OCI-LY7 (cell line): ENCODE measurements at regions not wholly inside any gene's neighbourhood (a gene's known extent, or its start where the extent isn't known, plus 50 kb on each side); places are given as distances from the start of the nearest gene placed in this dataset.

Experiments
- BruUV-seq: library from RNA; stranded (reverse); fragments of 400-500 nt; replicated peaks from 2 replicates; lab custom pipeline; 2021; lab: Mats Ljungman, UMichigan
- CTCF ChIA-PET: fragments of 300-600 bp; sonication (Branson Sonifier 250); formaldehyde crosslinking; loops from one replicate; lab custom pipeline; 2022; ENCODE audit warnings: antibody characterized with exemption; ENCODE audit not compliant: unreplicated experiment; lab: Charles Lee
- POLR2A ChIA-PET: fragments of 300-600 bp; sonication (Branson Sonifier 250); formaldehyde crosslinking; loops from one replicate; lab custom pipeline; 2022; ENCODE audit warnings: antibody characterized with exemption; lab: Charles Lee
- DNase-seq: peaks from one replicate; pipeline ENCODE4 v3.0.0-alpha.2; 2015; ENCODE audit warnings: low spot score
- H2AFZ ChIP-seq: fragments of 200-600 bp; sonication (generic), shearing (Covaris generic); 2 replicates; pipeline ENCODE4 v1.6.1; 2014; ENCODE audit warnings: mild to moderate bottlenecking, antibody characterized with exemption, low read length, moderate library complexity
- H3K27ac ChIP-seq: fragments of 200-600 bp; sonication (generic); 2 replicates; pipeline ENCODE4 v1.5.1; 2014; ENCODE audit warnings: mixed run types, low read depth, mild to moderate bottlenecking, moderate library complexity, low read length, inconsistent platforms; ENCODE audit not compliant: poor library complexity, severe bottlenecking
- H3K36me3 ChIP-seq: fragments of 200-600 bp; sonication (generic); 2 replicates; pipeline ENCODE4 v1.6.1; 2014; ENCODE audit warnings: mild to moderate bottlenecking, antibody characterized with exemption, low read length, moderate library complexity, mixed read lengths; ENCODE audit not compliant: insufficient read depth
- H3K4me1 ChIP-seq: fragments of 200-600 bp; sonication (generic); 2 replicates; pipeline ENCODE4 v1.5.1; 2014; ENCODE audit warnings: mild to moderate bottlenecking, low read length; ENCODE audit not compliant: insufficient read depth, poor library complexity, severe bottlenecking
- H3K4me2 ChIP-seq: fragments of 200-600 bp; sonication (generic); 2 replicates; pipeline ENCODE4 v1.6.1; 2014; ENCODE audit warnings: mild to moderate bottlenecking, low read length
- H3K4me3 ChIP-seq: fragments of 200-600 bp; sonication (generic); 2 replicates; pipeline ENCODE4 v1.5.1; 2014; ENCODE audit warnings: mild to moderate bottlenecking, low read depth, low read length; ENCODE audit not compliant: poor library complexity, severe bottlenecking
- H3K79me2 ChIP-seq: fragments of 200-600 bp; sonication (generic); 2 replicates; pipeline ENCODE4 v1.6.1; 2016; ENCODE audit warnings: low read depth, mild to moderate bottlenecking, low read length, moderate library complexity, mixed read lengths; ENCODE audit not compliant: insufficient read depth
- H3K9me2 ChIP-seq: fragments of 200-600 bp; sonication (generic); 2 replicates; pipeline ENCODE4 v1.6.1; 2016; ENCODE audit warnings: mild to moderate bottlenecking, low read length, mixed read lengths; ENCODE audit not compliant: insufficient read depth
- H3K9me3 ChIP-seq: fragments of 200-600 bp; sonication (generic); 2 replicates; pipeline ENCODE4 v1.6.1; 2014; ENCODE audit warnings: mild to moderate bottlenecking, mixed run types, low read length, mixed read lengths
- H4K20me1 ChIP-seq: fragments of 200-600 bp; sonication (generic); 2 replicates; pipeline ENCODE4 v1.6.1; 2014; ENCODE audit warnings: mild to moderate bottlenecking, antibody characterized with exemption, low read length, moderate library complexity, mixed read lengths; ENCODE audit not compliant: insufficient read depth
- CTCF ChIP-seq: fragments of 200-600 bp; sonication (generic); conservative IDR thresholded peaks from 2 replicates; pipeline ENCODE4 v1.5.1; 2014; ENCODE audit warnings: mild to moderate bottlenecking, antibody characterized with exemption, low read length, moderate library complexity, mixed read lengths
- EZH2phosphoT487 ChIP-seq: fragments of 200-600 bp; sonication (generic); IDR thresholded peaks from 2 replicates; pipeline ENCODE4 v1.6.1; 2018; ENCODE audit warnings: low read depth, borderline replicate concordance, mild to moderate bottlenecking, mixed run types, antibody characterized with exemption, low read length, moderate library complexity, mixed read lengths
- intact Hi-C: fragments of 100-400 bp; cut with micrococcal nuclease; formaldehyde crosslinking; loops from one replicate; pipeline ENCODE4 v1.10.0; 2022; ENCODE audit not compliant: unreplicated experiment

GRCh38 chr12:68406911-68407310 is 74.7 kb upstream of the MDM1 start:
- Histone ChIP-seq H2AFZ (no peak overlapping the region), H3K27ac (no peak overlapping the region), H3K4me3 (no peak overlapping the region), H4K20me1 (no peaks in the 10 kb centered on the region), H3K9me3 (no peaks in the 10 kb centered on the region), H3K4me1 (no peaks in the 10 kb centered on the region), H3K4me2 (no peak overlapping the region), H3K9me2 (no peaks in the 10 kb centered on the region), H3K79me2 (no peaks in the 10 kb centered on the region), H3K36me3 (no peaks in the 10 kb centered on the region)
- TF ChIP-seq EZH2phosphoT487 (no peak), CTCF (no peak)
- BruUV-seq, result no TSS peak
- no peak for DNase-seq
- intact Hi-C loops, result no loop called here
- POLR2A ChIA-PET, result interaction anchor here (0.6 kb wide), 1 partner anchor 46 kb away, joined by 3 read pairs; no protein-coding TSS in a partner anchor
- CTCF ChIA-PET, result no interaction called here

GRCh38 chr12:68410018-68410660 is 78.0 kb upstream of the MDM1 start:
- POLR2A ChIA-PET, result no interaction called here

More at GRCh38 chr12:68410018-68410660, 78.0 kb upstream of the MDM1 start:
- H3K9me2 ChIP-seq, result no peaks in the 10 kb centered on the region
- intact Hi-C loops, result no loop called here
- H3K27ac ChIP-seq, result no peak overlapping the region
- no peaks in the 10 kb centered on the region for H3K36me3 ChIP-seq
- TF ChIP-seq EZH2phosphoT487 (no peak), CTCF (no peak)
- no peak overlapping the region for H3K4me3 ChIP-seq
- CTCF ChIA-PET, result interaction anchor here (0.5 to 0.6 kb wide), 2 partner anchors 13 to 52 kb away, joined by 3 to 4 read pairs; no protein-coding TSS in a partner anchor
- H3K4me1 ChIP-seq, result no peaks in the 10 kb centered on the region
- H3K79me2 ChIP-seq, result no peaks in the 10 kb centered on the region
- DNase-seq, result no peak
- no peaks in the 10 kb centered on the region for H3K9me3 ChIP-seq
- BruUV-seq, result no TSS peak
- no peaks in the 10 kb centered on the region for H4K20me1 ChIP-seq
- H2AFZ ChIP-seq, result no peak overlapping the region
- no peak overlapping the region for H3K4me2 ChIP-seq
